ENCODE measurements at regions not wholly inside any gene's neighbourhood (a gene's known extent, or its start where the extent isn't known, plus 50 kb on each side); places are given as distances from the start of the nearest gene placed in this dataset.

DNA sequence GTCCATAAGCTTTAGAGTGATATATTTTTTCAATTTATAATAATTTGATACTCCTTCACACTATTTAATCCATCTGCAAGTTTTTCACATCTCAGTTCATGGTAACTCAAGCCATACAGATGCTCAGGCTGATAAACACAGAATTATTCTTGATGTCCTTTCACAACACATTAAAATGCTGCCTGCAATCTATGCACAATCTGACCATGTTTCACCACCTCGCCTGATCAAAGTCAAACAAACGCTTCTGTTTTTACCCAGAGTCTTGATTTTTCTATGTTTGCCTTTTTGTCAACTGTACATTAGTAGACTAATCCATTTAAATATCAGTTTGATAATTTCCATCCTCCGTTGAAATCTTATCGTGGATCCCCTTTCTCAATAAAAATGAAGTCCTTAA lies 833.8 kb upstream of the KCND2 start:
- TF ChIP-seq, protein P1, sequence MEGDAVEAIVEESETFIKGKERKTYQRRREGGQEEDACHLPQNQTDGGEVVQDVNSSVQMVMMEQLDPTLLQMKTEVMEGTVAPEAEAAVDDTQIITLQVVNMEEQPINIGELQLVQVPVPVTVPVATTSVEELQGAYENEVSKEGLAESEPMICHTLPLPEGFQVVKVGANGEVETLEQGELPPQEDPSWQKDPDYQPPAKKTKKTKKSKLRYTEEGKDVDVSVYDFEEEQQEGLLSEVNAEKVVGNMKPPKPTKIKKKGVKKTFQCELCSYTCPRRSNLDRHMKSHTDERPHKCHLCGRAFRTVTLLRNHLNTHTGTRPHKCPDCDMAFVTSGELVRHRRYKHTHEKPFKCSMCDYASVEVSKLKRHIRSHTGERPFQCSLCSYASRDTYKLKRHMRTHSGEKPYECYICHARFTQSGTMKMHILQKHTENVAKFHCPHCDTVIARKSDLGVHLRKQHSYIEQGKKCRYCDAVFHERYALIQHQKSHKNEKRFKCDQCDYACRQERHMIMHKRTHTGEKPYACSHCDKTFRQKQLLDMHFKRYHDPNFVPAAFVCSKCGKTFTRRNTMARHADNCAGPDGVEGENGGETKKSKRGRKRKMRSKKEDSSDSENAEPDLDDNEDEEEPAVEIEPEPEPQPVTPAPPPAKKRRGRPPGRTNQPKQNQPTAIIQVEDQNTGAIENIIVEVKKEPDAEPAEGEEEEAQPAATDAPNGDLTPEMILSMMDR (IDR thresholded peaks at IDR 0.05): no peak
- TF ChIP-seq EZH2 (IDR thresholded peaks at IDR 0.05; ENCODE audit: borderline replicate concordance, insufficient read depth, low read depth, low read length, poor library complexity, severe bottlenecking): no peak
